HG03139 (cell line): ENCODE measurements at regions not wholly inside any gene's neighbourhood (a gene's known extent, or its start where the extent isn't known, plus 50 kb on each side); places are given as distances from the start of the nearest gene placed in this dataset.

Experiments used
- ATAC-seq: cut with Tn5 transposase; IDR thresholded peaks from one replicate; pipeline ENCODE4 v1.9.1; 2021; ENCODE audit not compliant: unreplicated experiment

DNA sequence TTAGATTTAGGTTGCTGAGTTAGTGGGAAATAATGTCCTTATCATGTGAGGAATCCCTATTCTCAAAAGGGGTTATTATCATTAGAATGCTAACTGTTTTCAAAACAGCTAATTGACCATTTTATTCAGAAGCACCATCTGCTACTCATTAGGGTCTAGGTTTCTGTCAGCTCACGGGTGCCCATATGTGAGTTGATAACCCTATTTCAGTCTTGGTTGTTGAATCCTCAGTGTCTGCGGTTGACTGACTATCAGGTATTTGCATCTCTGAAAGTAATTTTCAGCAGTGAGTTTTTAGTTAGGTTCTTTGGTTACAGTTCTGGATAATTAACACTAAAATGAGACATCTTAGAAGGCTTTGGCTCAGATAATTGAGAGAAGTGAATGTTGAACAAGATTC lies 1404.0 kb downstream of the AACS start:
- ATAC-seq: no peak

DNA sequence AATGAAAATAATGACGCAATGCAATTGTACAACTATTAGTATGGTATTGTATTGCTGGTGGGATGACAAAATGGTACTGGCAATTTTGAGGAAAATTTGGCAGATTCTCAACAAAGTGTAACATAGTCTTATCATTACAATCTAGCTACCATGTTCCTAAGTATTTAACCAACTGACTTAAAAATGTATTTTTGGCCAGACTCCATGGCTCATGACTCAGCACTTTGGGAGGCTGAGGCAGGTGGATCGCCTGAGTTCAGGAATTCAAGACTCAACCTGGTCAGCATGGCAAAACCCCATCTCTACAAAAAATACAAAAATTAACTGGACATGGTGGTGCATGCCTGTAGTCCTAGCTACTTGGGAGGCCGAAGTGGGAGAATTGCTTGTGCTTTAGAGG lies 1409.5 kb downstream of the AACS start:
- no peak for ATAC-seq

DNA sequence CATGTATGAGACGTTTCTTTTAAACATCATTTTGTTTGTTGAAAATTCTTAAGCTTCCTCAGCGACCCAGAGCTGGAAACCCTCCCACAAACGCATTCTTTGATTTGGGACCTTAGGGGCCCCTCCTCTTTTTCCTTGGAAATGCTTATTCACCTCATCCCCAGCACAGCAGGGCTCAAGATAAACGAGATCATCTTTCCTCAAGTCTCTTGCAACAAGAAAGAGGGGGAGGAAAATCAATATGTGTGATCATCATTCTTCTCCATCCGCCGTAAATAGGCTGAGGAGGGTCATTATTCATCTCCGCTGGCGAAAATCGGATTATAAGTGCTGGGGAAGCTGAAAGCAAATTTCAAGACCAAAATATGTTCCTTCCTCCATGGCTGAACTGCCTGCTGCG lies 1415.2 kb downstream of the AACS start:
- no peak for ATAC-seq

DNA sequence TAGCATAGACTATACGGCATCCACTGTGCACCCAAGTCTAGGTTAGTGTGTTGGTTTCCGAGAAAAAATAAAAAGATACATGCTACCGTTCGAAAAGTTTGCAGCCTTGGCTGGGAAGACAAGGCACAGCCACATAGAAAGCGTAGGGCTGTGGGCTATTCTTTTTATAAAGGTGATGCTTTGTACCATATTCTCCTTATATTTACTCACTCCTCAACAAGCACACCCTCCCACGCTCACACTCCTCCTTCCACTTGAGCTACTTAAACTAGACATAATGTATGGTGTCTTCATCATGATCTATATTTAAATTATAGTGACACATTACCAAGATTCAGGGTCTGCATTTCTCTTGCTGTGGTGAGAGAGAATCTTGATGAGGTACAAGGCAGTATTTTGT lies 1416.5 kb downstream of the AACS start:
- no peak for ATAC-seq

DNA sequence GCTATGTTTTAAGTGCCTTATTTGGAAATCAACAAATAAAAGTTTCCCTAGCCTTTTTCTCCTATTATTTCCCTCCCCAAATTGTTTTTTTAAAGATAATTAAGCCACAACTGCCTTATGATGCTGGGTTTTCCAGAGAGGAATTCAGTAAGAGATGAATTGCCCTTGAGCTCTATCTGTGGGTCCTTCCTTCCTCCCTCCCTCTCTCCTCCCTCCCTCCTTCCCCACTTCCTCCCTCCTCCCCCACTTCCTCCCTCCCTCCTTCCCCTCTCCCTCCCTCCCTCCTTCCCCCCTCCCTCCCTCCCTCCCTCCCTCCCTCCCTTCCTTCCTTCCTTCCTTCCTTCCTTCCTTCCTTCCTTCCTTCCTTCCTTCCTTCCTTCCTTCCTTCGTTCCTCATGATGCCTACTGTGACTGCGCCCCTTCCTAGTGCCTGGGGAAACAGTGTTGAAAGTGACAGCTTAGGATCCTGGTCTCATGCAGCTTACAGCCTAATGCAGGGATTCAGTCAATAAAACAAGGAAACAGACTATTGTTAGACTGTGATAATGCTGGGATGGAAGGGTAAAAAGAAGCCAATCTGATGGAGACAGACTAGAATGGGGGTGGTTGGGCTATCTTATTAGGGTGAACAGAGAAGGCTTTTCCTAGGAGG lies 1417.1 kb downstream of the AACS start:
- no peak for ATAC-seq

DNA sequence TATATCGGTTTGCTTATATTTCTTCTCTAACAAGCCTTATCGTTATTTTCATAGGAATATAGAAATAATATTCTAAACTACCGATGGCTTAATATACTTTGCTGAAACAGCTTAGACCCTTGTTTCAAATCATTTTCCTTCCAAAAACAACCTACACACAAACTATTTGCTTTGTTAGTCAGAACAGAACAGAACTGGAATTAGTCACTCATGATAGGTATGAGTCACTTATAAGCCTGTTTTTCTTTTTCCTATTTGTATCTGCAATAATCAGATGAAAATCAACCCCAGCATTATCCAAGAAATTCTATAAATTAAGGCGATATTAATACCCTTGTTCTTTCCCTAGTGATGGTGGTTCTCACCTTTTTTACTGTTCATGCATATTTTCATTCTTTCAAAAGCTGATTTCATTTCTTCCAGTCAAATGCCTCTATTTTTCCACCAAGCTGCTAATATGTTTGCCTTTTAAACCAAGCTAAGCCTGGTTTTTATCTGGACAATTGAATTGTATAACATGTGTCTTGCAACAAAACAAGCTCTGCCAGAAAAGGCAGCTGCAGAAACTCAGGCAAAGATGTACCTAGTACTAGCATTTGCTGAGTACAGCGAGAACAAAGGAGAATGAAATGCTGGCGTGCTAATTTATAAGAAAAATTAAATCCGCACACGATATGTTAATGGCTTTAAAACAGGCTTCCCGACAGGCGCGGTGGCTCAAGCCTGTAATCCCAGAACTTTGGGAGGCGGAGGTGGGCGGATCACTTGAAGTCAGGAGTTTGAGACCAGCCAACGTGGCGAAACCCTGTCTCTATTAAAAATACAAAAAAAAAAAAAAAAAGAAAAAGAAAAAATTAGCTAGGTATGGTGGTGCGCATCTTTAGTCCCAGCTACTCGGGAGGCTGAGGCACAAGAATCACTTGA lies 1418.2 kb downstream of the AACS start:
- ATAC-seq: no peak

DNA sequence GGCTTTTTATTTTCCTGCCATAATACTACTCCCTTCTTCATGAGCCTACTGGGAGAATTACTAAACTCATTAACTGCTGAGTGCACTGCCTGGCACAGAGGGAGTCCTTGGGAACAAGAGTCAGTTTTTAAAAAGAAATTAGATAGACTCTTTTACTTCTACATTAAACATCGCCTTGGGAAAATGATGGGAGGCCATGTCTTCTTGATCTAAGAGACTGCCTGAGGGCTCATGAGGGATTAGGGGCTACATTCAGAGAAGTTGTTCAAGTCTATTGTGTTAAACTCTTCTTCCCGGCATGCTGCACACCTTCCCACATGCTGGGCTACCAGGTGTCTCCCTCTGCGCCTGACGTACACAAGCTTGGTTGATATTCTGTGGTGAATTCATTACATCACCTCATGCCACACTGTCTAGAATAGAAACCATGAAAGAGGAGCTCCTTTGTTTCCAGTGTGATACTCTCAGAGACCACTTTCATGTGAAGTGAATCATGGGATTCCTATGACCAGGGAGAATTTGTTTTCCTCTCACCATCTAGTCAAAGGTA lies 1422.3 kb downstream of the AACS start:
- ATAC-seq: no peak

DNA sequence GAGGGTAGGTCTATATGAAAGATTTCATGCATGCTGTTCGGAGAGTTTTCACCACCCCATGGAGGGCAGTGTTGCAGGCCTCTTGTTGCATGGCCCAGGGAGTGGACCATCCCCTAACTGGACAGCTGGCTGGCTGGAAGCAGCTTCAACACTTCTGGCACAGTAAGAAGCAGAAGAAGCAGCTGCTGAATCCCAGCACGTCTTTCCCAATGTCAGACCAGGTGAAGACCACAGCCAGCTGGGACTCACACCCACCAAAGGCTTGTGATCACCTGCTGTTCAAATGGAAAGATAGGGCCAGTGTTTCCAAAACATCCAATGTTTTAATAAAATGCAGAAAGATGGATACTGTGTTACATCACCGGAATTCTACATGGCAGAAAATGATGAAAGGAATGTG lies 1423.6 kb downstream of the AACS start:
- no peak for ATAC-seq

DNA sequence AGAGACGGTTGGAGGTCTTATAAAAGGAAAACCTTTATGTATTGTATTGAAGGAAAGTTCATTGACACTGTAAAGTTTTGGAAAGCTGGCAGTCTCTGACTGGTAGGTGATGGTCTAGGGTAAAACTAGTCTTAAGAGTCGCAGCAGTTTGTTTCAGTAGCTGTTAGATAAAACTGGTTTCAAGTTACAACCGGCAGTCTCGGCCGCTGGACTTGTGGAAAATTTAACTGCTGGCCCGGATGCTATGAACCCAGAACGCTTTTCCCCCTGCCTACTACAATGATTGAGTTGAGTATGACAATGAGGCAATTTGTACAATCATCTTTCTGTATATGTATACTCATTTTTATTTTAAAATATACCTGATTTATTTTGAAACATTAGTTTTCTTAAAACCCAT lies 1426.9 kb downstream of the AACS start:
- no peak for ATAC-seq

DNA sequence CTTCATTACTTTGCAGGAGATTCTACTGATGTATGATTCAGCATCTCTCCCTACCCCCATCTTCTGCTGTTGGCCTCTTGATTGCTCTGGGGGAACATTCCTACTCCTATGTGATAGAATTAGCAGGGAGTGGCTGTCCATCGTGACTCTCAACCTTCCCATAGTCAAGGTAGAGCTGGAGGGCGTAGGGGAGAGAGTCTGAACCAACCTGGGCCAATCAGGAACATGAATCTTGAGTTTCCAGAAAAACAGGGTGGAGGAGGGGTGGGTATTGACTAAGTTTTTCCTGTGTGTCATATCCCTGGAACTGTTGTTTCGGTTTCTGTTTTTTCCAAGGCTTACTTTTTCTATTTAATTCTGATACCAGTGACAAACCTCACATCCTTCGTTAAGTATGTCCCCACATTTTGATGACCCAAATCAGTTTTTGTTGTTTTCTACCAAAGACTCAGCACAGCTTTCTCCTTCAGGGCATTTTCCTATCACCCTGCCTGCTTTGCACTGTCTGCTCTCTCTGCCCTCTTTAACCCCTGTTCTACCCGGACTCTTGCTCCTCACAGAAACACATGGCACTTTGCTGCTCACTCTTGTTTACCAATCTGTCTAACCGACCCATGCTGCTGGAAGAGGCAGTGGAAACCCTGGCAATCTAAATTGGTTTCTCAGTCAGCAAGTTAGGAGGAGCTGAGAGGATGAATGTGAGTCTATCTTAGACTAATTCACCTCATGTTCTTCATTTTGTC lies 1428.3 kb downstream of the AACS start:
- no peak for ATAC-seq

DNA sequence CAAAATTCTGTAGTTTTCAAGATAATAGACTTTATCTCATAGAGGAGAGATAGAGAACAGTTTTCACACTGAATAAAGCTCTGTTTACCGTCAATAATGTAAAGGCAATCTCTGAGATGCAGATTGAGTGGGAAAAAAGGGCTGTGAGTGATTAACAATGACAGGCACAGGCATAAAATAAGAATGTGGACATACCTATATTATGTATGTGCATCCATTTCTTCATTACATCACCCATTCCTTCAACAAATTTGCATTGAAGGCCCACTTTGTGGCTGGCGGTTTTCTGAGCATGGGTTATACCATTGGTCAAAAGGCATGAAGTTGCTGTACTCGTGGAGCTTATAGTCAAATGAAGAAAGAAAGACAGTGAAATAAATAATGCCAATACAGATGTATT lies 1431.0 kb downstream of the AACS start:
- no peak for ATAC-seq

DNA sequence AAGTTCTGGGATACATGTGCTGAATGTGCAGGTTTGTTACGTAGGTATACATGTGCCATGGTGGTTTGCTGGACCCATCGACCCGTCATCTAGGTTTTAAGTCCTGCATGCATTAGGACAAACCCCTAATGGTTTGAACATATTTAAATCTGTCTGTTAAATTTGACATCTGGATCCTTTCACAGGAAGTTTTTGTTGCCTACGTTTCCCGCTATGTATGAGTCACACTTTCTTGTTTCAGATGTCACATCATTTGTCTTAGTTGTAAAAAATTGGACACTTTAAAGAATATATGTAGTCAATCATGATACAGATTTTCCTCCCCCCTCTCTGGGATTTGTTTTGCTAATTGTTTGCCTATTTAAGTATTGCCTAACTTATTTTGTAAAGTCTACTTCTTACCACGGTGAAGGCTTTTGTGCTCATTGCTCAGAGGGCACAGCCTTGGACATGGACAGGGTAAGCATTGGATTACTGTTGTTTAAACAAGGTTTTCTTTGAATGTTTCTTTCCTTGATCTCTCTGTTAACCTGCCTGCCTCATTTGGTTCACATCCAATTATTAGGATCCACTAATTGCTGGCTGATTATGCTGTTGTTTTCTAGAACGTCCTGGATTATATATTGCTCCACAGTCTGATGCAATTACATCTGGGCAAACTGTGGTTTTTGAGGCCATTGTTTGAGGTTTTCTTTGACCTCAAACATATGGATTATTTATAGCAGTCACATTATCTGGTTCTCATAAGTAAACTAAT lies 1441.4 kb downstream of the AACS start:
- no peak for ATAC-seq

DNA sequence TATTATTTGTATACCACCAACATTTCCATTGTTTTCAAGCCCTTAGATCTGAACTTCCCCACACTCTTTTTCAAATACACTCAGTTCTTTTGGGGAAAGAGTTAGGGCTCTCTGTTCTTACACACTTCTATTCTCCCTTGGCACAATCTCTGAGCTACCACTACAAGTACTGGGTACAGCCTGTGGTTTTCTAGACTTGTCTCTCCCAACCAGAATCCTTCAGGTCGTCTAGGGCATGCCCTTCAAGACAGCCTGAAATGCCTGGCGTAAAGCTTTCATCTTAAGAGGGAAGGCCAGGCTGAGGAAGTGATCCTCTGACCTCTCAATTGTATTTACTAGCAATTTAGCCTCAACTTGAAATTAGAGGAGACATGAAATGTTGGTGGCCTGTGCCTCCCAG lies 1442.0 kb downstream of the AACS start:
- ATAC-seq: no peak

DNA sequence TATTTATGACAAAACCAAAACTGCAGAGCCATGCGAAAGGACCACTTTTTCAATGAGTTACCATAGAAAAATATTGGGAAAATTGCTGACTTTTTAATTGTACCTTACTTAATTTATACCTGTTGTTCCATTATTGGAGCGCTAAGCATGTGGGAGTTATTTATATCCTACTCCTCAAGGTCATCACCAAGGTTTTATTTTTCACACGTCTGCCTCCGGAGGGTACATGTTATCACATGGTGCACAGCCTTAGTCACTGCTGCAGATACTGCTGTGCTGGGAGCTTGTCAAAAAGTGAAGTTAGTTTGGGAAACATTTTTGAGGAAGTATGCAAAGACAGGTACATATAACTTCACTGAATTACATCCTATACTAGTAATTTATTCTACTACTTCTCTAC lies 1444.3 kb downstream of the AACS start:
- no peak for ATAC-seq

DNA sequence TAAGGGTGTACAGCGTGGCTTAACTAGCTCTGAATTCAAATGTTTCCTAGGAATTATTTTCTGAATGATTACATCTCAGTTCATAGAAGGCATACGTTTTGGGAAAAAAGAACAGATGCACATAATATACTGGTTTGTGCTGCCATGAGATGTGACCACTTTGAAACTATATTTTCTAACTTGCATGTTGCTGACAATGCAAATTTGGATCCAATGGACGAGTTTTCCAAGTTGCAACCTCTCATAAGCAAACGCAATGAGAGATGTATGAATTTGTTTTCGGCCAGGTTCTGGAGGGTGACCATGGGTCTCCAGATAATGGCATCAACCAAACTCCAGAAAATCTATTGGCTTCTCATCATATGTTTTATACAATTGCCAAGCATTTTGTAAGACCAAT lies 1445.4 kb downstream of the AACS start:
- ATAC-seq: no peak

DNA sequence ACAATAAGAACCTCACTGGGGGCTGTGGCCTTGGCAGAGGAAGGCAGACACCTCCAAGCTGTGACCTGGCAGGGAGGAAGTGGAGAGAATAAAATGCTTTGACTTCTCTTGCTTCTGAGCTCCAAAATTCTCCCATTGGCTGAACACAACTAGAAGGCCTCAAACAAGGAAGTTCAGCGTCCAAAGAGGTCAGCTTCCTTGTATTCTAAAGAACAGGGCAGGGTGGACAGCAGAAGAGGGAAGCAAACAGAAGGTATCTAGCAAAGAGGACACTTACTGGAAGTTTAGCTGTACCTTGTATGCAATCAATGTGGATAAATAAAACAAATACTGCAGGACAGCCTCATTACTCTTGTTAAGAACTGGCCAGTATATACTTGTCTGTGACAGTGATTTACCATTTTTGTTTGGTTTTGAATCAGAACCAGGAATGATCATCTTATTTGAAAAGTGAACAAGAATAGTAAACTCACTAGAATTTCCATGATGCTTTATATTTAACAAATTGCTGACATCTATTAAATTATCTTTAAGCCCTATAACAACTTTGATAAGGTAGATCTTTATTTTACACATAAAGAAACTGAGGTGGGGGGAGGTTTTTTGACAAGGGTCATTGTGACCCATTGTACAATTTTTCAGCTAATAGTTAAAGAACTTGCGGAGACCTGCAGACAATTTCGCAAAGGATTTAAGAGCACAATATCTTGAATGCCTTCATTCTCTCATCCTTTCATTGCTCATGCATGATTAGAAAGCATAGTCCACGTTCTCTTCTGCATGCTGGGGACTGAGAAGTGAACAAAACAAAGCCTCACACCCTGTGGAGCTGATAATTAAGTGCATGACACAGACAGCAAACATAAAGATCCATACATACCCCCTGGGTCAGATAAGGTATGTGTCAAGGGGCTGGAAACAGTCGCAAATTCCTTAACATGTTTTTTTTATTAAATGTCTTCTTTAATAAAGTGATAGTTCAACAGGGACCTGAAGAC lies 1448.0 kb downstream of the AACS start:
- no peak for ATAC-seq

DNA sequence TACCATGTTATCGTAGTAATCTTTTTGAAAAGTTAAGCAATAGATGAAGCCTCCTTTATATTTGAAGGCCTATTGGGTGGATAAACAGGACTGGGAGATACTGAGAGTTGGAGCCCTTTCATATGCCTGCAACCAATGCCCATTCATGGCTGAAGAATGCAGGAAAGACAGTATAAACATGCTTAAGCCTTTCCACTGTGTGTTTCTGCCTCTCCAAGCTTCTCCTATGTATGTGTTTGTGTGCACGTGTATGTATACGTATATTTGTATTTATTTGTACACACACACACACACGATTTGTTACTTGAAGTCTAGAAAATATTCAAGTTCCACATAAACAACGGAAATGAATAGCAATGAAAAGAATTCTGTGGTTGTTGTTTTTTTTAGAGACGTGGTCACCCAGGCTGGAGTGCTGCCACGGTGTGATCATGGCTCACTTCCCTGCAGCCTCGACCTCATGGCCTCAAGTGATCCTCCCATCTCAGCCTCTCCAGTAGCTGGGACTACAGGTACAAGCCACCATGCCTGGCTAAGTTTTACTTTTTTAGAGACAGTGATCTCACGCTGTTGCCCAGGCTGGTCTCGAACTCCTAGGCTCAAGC lies 1453.5 kb downstream of the AACS start:
- no peak for ATAC-seq

DNA sequence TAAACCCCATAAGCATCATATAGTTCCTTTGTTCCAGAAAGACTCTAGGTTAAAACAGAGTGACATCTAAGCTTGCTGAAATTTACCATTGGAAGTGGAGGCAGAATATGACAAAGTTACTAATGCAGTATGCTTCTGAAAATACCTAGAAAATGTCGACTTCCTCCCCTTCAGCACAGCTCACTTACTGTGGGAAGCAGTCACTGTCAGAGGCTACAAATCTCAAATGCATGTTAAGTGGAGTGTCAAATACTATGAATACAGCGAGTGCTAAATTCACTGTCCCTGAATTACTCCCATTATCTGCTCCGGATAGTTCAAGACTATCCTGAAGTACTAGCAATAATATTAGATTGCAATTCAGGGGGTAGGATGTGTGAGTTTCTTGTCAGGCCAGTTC lies 1454.6 kb downstream of the AACS start:
- no peak for ATAC-seq

DNA sequence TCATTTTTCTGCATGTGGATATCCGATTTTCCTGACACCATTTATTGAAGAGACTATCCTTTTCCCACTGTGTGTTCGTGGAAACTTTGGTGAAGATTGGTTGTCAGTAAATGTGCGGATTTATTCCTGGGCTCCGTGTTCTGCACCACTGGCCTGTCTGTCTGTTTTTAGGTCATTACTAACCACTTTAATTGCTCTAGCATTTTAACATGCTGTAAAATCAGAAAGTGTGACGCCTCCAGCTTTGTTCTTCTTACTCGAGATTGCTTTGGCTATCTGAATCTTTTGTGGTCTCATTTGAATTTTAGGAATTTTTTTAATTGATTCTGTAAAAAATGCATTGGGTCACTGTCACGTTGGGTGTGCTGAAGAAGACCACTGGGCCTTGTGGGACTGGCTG lies 1458.7 kb downstream of the AACS start:
- ATAC-seq: no peak
